Activated T-helper 1 cell treated with anti-CD3 and anti-CD28 coated beads, Interleukin-2, amount 50 U/mL, for 16 hours (primary cell): ENCODE measurements at regions not wholly inside any gene's neighbourhood (a gene's known extent, or its start where the extent isn't known, plus 50 kb on each side); places are given as distances from the start of the nearest gene placed in this dataset.

Source experiments
- DNase-seq, 2 donors: peaks; one replicate each; pipeline ENCODE4 v3.0.0-alpha.2; 2020; ENCODE audit warnings: low read depth in 1 of 2, low spot score in 1 of 2

DNA sequence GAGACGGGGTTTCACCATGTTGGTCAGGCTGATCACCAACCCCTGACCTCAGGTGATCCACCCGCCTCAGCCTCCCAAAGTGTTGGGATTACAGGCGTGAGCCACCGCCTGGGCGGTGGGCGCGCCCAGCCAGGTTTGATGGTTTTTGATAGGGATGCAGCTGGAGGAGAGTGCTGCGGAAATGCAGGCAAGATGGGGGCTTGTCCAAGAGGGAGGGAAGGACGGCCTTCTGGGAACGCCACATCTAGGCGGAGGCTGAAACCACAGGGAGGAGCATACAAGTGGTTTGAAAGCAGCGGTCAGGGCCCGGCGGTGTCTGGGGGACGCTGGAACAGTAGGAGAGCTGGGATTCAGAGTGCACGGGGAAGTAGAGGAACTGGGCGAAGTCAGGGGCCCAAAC is 134.6 kb downstream of the VRK1 start:
- no peak for DNase-seq

DNA sequence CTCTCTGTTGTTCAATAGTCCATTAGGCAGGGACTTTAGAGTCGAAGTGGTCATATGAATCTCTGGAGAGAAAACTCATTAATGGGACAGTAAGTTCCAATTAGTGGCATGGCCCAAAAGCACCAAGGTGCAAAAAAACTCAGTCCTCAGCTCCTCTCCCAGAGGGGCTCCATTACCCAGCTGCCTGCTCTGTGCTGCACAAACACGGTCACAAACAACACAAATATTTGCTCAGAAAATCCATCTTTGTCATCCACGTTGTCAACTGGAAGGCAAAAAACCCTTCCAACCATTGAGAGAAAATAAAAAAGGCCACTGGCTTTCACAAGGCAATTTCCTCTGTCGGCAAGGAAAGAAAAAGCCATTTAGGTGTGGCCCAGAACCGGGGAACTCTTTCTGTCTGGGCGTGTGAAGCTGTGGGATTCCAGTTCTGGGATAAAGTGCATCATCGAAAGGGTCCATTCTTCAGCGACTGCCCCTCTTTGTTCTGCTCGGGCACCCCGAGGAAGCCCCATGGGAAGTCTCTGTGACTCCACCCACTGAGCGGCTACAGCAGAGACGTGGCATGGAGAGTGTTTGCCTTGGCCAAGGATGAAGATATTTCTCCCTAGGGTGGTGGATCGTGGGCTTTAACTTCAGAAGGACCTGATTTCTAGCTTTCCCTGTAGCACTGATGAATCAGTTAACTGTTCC is 137.6 kb downstream of the VRK1 start:
- no peak for DNase-seq

DNA sequence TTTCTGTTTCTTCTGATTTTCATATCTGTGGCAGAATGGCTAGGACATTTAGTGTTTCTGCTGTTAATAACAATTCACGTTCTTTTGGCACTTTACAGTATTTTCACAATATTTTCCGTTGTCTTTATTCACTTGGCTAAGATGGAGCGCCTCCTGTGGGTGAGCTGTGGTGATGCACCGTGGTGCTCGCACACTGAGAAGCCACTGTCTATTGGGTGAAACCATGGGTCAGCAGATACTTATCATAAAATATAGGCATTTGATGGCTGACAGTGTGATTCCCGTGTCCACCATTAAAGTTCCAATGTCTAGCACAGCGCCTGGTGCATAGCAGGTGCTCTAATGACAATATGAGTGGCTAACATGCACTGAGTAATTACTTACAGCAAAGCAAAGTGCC is 141.8 kb downstream of the VRK1 start:
- no peak for DNase-seq

DNA sequence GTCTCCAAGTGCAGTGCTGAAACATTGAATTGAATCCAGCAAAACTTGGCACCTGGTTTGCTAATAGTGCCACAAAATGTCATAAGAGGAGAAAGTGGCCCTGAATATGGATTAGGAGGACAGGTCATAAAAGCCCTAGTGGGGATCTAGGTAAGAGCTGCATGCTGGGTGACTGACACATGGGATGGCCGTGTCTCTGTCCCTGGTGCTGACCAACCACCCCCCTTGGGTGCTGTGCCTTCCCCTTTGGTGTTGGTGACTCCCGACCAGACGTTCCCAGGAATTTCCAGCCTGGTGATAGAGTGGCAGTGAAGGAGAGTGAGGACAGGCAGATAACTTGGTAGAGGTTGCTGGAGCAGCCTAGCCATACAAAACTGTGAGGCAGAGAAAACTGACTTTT is 142.8 kb downstream of the VRK1 start:
- DNase-seq = no peak

DNA sequence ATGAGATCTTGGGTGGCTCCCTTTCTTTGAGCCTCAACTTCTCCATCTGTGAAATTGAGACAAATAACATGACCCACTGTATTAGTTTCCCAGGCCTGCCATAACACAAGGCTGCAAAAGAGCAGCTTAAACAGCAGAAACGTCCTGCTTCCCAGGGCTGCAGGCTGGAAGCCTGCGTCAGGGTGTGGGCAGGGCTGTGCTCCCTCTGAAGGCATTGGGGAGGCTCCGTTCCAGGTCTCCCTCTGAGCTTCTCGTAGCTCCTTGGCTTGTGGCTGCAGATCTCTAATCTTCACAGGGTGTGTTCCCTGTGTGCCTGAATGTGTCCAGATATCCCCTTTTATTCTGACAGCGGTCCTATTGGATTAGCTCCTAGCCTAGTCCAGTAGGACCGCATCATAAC is 147.1 kb downstream of the VRK1 start:
- no peak for DNase-seq

DNA sequence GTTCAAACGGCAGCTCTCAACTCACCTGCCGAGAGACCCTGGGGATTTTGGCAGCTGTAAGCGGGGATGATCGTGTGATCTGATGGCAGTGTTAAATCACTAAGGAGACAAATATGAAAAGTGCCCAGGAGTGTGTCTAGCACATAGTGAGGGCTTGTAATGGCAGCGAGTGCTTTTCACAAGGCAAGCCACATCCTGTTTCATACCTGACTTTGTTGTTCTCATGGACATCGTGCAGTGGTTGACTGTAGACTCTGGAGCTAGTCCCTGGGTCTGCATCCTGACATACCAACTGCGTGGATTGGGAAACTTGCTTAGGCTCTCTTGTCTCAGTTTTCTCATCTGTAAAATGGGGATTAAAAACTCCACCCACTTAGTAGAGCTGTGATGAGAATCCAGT is 148.5 kb downstream of the VRK1 start:
- DNase-seq = no peak

DNA sequence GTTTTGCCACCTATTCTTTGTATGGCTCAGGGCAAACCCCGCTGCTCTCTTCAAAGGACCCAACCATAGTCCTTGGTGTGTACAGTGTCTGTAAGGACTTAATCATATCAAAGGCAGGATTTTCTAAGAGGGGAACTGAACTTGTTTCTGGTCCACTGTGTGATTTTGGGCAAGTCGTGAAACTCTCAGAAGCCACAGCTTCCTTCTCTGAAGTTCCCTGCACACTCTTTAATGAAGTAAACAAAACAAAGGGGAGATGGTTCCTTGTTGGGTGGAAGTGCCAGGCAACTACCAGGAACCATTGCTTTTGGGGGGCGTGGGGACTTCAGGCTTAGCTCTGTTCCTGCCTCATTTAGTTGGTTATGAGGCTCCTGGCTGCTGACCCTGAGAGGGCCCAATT is 152.4 kb downstream of the VRK1 start:
- DNase-seq = no peak

DNA sequence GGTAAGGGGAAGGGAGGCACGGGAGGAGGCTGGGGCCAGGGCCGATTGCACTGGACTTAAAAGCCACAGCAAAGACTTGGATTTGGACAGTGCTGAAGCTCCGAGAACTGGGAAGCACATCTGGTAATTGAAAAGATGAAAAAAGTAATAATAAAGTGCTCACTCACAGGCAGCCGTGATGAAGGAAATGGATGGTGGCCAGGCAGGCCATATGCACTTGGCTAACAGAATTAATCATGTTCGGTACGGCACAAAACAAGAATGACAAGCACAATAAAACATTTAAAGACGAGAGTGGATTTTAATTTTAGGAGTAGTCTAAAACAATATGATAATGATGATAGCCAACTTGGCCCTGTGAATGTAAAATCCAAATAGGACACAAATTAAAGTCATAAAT is 154.3 kb downstream of the VRK1 start:
- DNase-seq = no peak

DNA sequence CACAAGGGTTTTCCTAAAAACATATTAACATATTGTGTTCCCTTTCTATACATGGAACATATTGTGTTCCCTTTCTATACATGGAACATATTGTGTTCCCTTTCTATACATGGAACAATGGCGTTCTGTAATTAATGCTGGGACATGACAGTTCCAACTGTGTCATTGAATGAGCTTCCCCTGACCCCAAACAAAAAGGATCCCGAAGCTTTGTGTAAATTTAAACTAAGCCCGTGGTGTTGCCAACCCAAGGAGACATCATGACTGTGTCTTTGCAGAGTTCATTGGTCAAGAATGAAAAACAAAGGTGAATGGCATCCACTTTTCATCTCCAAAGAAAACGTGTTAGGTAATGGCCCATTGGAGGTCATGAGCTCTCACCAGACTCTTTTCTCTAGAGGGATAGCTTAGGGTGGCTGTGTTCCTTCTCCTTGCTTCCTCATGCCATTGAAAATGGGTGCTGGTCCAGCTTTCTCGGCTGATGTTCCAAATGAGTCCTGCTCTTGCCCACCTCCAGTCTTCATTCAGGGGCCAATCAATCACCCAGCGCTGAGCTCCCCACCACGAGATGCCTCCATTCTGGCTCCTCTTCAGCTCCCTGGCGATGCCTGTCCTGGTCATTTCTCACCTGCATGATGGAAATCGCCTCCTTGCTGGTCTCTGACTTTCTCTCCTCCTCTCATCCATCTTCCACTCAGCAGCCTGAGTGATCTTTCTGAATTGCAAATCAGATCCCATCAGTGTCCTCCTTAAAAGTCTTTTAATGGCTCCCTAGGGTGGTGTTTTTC is 156.1 kb downstream of the VRK1 start:
- no peak for DNase-seq

DNA sequence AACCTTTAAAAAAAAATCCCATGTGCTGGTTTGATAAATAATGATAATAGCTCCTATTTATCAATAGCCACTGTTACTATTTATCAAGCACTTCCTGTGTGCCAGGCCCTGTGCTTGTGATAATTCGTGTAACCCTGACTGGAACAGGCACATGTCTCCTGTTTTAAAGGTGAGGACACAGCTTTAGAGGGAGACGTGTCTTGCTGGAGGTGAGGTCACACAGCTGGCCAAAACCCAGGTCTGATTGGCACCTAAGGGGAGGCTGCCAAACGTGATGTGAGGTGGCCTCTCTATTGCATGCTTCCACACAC is 156.6 kb downstream of the VRK1 start:
- no peak for DNase-seq

DNA sequence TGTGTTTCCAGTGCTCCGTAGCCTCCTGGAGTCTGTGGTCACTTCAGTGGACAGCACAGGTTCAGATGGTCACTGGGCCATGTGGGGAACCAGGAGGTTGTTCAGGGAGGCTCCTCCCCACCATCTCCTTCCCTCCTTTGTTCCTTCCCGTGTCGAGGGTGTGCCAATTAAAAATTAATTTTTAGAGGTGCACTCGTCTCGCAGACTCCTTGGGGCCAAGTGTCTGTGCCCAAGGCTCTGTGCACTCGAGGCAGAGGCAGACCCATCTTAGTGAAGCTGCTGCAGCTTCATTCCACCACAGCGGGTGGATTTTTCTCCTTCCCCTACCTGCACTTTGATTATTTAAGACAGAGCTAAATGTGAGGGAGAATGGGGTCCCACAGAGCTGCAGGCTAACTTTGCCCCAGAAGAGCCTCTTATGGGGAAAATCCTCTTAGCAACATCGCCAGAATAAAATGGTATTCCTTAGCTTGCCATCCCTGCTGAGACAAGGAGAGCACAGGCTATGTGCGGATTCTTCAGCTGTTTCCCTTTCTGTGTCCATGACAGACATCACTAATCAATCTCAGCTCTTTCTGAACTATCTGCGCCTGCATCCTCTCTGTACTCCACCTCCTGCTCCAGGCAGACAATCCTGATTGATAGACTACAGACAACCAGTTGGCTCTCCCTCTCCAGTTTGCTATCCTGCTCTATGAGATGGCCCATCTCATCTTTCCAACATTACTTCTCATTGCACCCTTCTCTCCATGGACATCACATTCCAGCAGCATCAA is 159.5 kb downstream of the VRK1 start:
- no peak for DNase-seq

DNA sequence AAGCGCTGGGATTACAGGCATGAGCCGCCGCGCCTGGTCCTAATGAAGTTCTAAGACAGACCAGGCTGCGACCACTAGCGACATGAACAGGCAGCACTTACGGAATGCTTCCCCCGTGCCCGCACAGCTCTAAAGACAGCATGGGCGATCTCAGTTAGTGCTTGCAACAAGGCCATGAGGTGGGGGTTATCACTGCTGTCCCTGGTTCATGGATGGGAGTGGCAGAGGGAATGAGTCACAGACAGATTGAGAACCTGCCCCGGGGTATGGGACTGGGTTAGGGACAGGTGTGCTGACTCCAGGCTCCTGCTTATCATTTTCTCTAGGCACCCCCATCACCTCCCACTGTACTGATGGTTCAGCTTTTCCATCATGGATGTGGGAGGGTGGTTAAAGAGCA is 160.9 kb downstream of the VRK1 start:
- DNase-seq = no peak

DNA sequence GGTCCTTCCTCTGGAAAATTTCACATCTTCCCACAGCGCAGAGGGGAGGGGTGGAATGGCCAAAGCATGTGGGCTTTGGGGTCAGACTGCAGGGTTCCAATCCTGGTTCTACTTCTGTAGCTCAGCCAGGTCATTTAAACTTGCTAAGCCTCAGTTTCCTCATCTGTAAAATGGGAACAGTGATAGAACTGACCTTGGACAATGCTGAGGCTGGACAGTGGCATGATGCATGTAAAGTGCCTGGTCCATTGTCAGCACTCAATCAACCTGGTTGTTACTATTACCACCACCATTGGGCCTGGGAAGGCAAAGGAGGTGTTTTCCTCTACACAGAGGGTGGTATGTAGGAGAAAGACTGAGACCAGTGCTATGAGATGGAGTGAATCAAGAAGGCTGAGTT is 162.8 kb downstream of the VRK1 start:
- no peak for DNase-seq

DNA sequence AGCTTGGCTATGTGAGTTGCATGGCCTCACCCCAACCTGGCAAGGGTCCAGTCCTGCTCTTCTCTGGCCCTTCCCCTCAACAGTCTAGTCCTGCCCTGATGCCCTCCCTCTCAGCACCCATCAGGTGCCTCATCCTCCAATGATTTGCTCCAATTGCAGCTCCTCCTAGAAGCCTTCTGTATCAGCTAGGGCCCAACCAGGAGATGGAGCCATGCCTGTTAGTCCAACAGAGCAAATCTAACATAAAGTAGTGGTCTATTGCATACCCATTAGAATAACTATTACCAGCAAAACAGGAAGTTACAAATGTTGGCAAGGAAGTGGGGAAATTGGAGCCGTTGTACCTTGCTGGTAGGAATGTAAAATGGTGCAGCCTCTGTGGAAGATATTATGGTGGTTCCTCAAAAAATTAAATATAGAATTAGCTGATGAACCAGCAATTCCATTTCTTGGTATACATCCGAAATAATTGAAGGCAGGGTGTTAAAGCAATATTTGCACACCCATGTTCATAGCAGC is 163.5 kb downstream of the VRK1 start:
- no peak for DNase-seq

DNA sequence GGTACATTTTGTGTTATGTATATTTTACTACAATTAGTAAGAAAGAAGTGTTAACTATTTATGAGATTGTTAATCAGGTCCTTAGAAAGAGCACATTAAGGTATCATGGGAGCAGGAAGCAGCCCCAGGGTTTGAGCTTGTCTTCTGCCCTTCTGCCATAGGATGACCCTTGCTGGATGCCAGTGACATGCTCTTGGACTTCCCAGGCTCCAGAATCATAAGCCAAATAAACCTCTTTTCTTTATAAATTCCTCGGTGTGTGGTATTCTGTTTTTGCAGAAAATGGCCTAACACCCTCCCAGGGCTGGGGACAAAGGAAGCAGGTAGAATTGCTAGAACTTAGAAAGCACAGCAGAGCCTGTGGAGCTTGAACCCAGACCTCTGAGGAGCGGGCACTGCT is 164.7 kb downstream of the VRK1 start:
- DNase-seq = no peak

DNA sequence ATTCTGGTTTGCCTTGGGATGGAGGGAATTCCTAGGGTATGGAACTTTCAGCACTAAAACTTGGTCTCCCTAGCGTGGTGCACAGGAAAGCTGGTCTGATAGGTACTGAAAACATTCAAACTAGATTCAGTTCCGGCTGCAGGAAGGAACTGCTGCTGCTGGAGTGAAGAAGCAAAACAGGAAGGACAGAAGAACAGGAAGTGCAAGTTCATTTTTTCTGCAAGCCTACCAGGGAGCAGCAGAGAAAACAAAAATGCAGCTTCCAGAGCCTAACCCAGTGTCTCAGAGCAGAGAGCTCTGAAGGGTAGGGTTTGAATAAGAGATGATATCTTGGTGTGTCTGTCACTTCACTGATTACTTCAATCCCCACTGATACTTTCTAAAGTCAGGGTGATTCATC is 165.2 kb downstream of the VRK1 start:
- DNase-seq = no peak

DNA sequence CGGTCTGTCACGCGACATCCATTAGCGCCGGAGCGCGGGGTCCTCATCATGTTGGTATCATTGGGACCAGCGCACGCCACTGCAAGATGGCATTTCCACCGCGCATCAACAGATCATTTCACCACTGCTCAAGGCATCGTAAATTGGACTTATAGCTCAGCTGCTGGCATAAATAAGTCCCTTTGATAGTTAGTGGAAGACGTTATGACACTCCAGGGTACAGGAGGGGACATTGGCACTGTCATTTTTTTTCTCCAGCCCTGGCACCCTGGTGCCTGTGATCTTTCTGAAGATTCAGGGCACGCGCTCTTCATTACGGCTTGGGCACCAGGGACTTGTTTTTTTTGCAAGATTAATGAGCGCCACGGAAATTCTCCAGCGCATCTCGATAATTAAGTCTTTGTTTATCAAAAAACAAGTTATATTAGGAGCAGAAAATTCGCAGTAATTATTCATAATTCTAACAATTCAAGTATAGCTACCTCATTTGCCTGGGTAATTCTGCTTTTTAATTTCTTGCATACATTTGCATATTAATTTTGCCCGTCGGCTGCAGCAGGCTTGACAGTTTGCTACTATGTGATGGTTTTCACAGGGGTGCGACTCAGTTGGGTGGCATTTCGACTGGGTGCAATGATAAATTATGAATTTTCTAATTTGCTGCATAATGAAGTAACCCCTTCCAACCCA is 167.7 kb downstream of the VRK1 start:
- DNase-seq = no peak

DNA sequence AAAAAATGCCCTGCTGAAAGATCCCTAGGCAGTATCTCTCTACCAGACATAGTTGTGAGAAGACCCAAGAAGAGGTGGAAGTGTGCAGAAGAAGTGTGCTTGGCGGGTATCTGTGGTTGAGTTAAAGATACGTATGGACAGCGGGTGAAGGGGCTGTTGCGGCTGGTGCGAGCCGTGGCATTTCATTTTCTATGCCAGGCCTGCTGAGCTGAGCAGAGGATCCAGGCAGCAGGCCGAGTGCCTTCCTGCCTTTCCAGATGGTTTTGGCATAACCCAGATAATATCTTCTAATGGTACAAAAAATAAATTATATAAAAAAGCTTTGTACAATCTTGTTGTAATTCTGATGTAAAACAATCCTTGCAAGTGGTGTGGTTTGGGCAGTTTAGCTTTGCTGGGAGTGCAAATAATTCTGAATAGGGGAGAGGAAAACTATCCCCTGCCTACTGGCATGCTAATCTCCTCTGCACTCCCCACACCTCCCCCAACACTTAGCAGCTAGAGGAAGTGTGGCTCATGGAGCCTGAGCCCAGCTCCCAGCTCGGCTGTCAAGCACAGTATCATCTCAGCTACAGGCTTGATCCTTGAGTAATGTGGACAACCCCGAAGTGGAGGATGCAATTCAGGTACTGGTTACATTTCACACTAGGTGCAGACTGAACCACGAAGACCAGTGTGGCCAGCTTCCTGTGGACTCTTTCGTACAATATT is 168.9 kb downstream of the VRK1 start:
- DNase-seq = no peak

DNA sequence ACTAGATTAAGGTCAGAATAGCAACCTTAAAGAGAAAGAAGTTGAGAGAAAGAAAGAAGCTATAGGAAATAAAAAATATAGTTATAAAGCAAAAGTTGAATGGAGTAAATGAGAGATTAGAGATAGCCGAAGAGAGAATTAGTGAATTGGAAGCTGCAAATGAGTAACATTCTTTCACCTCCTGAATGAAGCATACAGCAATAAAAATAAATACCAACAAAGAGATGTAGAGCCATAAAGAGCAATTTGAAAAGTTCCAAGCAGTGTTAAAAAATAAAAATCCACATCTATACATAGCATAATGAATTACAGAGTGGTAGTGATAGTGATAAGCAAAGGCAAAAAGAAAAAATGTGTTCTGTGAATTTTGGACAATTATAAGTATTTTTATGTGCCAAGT is 177.9 kb downstream of the VRK1 start:
- DNase-seq = no peak

DNA sequence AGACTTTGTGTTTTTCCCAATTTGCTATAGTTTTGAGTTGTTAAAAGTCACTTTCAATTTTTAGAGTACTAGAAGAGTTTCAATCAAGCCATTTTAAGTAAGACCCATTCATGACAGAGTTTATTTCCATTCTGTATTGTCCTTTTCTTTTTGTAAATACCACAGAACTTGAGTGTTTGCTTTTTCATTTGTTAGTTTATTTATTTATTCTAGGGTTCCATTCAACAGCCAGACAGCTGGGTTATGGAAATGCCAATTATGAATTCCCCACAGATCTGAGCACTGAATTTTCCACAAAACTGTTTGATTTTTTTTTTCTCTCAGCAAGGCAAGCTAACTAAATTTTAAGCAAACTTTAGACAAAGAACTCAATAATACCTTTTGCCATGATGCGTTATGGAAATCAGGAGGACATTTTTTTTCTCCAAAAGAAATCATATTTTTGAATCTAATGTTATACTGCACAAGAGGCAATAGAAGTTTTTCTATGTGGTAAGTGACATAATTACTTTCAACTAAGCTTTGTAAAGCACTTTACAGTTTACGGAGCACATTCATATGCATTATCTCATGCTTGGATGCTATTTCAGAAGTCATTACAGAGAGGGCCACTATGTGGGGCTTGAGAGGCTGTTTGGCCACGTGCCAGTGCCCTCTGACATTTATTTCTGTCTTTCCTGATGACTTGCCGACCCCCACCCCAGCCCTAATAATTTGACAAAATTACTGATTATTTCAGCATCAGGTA is 181.5 kb downstream of the VRK1 start:
- no peak for DNase-seq
